ENCODE measurements at regions not wholly inside any gene's neighbourhood (a gene's known extent, or its start where the extent isn't known, plus 50 kb on each side); places are given as distances from the start of the nearest gene placed in this dataset.

DNA sequence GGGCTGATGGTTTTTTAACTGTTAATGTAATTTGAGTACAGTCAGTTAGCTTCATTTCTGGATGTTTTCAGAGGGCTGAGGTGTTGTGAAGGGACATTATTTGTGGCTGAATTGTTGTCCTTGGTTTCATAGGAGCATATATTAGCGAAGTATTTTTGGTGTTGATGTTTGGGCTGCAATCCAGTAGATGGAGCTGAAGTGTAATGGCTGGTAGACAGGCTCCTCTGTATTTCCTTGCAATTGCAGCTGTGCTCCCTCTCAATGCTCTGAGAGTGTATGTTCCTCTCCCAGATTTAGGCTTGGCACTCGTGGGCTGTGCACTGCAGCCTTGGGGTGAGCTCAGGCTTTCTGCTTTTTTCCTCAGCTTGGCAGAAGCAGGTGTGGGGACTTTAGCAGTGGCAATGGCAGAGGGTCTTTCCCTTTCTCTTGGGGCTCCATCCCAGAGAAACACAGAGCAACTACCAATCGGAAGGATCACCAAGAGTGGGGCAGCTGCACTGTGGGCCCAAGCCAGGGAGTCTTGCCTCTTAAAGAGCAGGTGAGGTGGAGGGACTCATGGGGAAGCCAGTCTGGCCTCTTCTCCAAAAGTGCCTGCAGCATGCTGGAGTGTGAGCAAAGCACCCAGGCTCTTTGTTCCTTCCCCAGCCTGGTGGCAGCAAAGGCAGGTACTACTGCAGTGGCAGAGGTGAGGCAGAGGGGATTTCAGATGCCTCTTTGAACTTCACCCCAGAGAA is 544.4 kb downstream of the SH2D4B start:
- no CpG with 5 or more reads among the region's 3 CpGs for WGBS, 2 experiments (ENCODE audit: extremely low coverage in 2 of 2, insufficient read length in 1 of 2)

More for the DNA sequence above, 544.4 kb downstream of the SH2D4B start:
- no peaks in the 10 kb centered on the region for H3K27me3 ChIP-seq (ENCODE audit: control insufficient read depth, insufficient read depth, low read length)
- H3K4me2 ChIP-seq (ENCODE audit: low read depth, low read length): no peak overlapping the region
- H2BK120ac ChIP-seq (ENCODE audit: low read depth, low read length): no peak overlapping the region
- H3K79me1 ChIP-seq (ENCODE audit: low read depth in 1 of 2, low read length in 2 of 2): no peaks in the 10 kb centered on the region
- H3K27ac ChIP-seq (ENCODE audit: insufficient read depth, low read length): no peak overlapping the region
- ChIA-PET POLR2A (ENCODE audit: unreplicated experiment) (no interaction called here), CTCF (no interaction called here)
- BruUV-seq (replicated peaks): no TSS peak
- peak; percentile 12 for DNase-seq
- peak; percentile 43 for TF ChIP-seq RAD21 (IDR thresholded peaks at IDR 0.05; ENCODE audit: low read length)
- TF ChIP-seq, protein P1, sequence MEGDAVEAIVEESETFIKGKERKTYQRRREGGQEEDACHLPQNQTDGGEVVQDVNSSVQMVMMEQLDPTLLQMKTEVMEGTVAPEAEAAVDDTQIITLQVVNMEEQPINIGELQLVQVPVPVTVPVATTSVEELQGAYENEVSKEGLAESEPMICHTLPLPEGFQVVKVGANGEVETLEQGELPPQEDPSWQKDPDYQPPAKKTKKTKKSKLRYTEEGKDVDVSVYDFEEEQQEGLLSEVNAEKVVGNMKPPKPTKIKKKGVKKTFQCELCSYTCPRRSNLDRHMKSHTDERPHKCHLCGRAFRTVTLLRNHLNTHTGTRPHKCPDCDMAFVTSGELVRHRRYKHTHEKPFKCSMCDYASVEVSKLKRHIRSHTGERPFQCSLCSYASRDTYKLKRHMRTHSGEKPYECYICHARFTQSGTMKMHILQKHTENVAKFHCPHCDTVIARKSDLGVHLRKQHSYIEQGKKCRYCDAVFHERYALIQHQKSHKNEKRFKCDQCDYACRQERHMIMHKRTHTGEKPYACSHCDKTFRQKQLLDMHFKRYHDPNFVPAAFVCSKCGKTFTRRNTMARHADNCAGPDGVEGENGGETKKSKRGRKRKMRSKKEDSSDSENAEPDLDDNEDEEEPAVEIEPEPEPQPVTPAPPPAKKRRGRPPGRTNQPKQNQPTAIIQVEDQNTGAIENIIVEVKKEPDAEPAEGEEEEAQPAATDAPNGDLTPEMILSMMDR (conservative IDR thresholded peaks at IDR 0.05; ENCODE audit: low read depth, low read length): peak; percentile 31
- TF ChIP-seq RFX5 (IDR thresholded peaks at IDR 0.05; ENCODE audit: low read depth, low read length): no peak
- 0 out of 2 replicates have a peak, but pooled peaks have one; percentile 16 for TF ChIP-seq SMC3 (IDR thresholded peaks at IDR 0.05; ENCODE audit: low read depth, low read length)
- H4K5ac ChIP-seq (ENCODE audit: low read depth, low read length): no peak overlapping the region
- H2AK5ac ChIP-seq (ENCODE audit: low read depth, low read length): no peak overlapping the region
- no peak overlapping the region for H4K8ac ChIP-seq (ENCODE audit: low read depth in 2 of 2, low read length in 2 of 2)
- intact Hi-C loops (cut with micrococcal nuclease): no loop called here
- no peaks in the 10 kb centered on the region for H3K9me1 ChIP-seq (ENCODE audit: insufficient read depth, low read length)
- no peak overlapping the region; the same call in 1 of the 2 replicates for H3K4ac ChIP-seq (ENCODE audit: low read depth, low read length)
- H3K23ac ChIP-seq (ENCODE audit: low read depth, low read length): no peak overlapping the region
- no peak for ATAC-seq (ENCODE audit: low read depth)
- H3K4me3 ChIP-seq (ENCODE audit: insufficient read depth, low read depth, low read length): no peak overlapping the region
- no peaks in the 10 kb centered on the region for H3K36me3 ChIP-seq (ENCODE audit: control insufficient read depth, insufficient read depth, low read length)
- H3K14ac ChIP-seq (replicated peaks; ENCODE audit: low read depth, low read length): no peak overlapping the region
- H3K9me3 ChIP-seq (ENCODE audit: control insufficient read depth, insufficient read depth, low read length): peaks cover 14% of the 10 kb centered on the region; the same call in 1 of the 2 replicates
- H2AK9ac ChIP-seq (replicated peaks; ENCODE audit: low read depth, low read length, poor library complexity): no peak overlapping the region
- H2BK5ac ChIP-seq (ENCODE audit: low read depth, low read length, poor library complexity, severe bottlenecking): no peak overlapping the region
- no peak overlapping the region for H4K91ac ChIP-seq (ENCODE audit: insufficient read depth, low read depth, low read length)
- no peak overlapping the region for H2BK15ac ChIP-seq (ENCODE audit: low read depth, low read length)
- H2BK20ac ChIP-seq (ENCODE audit: low read depth, low read length): no peak overlapping the region
- H3K56ac ChIP-seq (ENCODE audit: extremely low read depth, insufficient read depth, low read length): no peak overlapping the region
- dilution Hi-C loops (cut with HindIII; ENCODE audit: low sequenced_read_pairs, unreplicated experiment): no loop called here
- no peaks in the 10 kb centered on the region for H3K4me1 ChIP-seq (ENCODE audit: control insufficient read depth, insufficient read depth, low read length)
- no peak overlapping the region for H3K9ac ChIP-seq (ENCODE audit: low read depth, low read length)
- in situ Hi-C loops (cut with MboI; ENCODE audit: low sequenced_read_pairs): no loop called here
- no peaks in the 10 kb centered on the region for H4K20me1 ChIP-seq (ENCODE audit: insufficient read depth, low read length)
- peak overlapping the region; percentile 48 for H2AFZ ChIP-seq (replicated peaks; ENCODE audit: low read length, poor library complexity)
- H3K18ac ChIP-seq (ENCODE audit: low read depth, low read length): no peak overlapping the region

Data from IMR-90 (cell line).